SK-N-MC (cell line): ENCODE measurements at regions not wholly inside any gene's neighbourhood (a gene's known extent, or its start where the extent isn't known, plus 50 kb on each side); places are given as distances from the start of the nearest gene placed in this dataset.

Source experiments
- EZH2 ChIP-seq: fragments of 200-600 bp; sonication (generic); IDR thresholded peaks from one replicate; pipeline ENCODE4 v1.6.1; 2017; ENCODE audit warnings: antibody characterized with exemption
- POLR2AphosphoS5 ChIP-seq: IDR thresholded peaks from 2 replicates; pipeline ENCODE4 v1.6.1; 2012; ENCODE audit warnings: mild to moderate bottlenecking, low read depth, low read length, borderline replicate concordance

DNA sequence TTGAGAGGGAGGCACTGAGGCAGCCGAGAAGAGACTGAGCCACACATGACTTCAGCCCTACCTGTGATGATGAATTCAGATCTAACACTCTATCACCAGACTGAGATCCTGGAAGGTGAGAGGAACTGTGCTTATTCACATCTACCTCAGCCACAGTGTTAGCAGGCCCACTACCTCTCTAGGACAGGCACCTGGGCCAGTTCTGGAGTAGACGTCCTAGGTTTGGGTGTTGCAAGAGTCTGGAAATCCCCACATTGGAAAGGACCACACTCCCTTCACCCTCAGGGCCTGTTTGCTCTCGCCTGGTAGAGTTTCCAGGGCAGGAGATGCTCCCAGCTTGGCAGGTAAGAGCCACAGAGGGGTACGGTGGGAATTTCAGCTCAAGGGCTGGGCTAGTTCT lies 113.8 kb upstream of the CCL21 start:
- TF ChIP-seq POLR2AphosphoS5 (no peak), EZH2 (no peak)
